Transverse colon (tissue), 4 donors: ENCODE measurements at regions not wholly inside any gene's neighbourhood (a gene's known extent, or its start where the extent isn't known, plus 50 kb on each side); places are given as distances from the start of the nearest gene placed in this dataset.

Source experiments
- DNase-seq: peaks from one replicate; pipeline ENCODE4 v3.0.0-alpha.2; 2019
- H3K27ac ChIP-seq, 4 donors: fragments of 200-600 bp; sonication (generic); 2 replicates each; pipeline ENCODE4 v1.5.1; 2016 to 2018; ENCODE audit warnings: inconsistent platforms in 4 of 4
- H3K27me3 ChIP-seq: fragments of 200-600 bp; sonication (generic); 2 replicates; pipeline ENCODE4 v1.5.1; 2017; ENCODE audit warnings: inconsistent platforms
- H3K36me3 ChIP-seq, 4 donors: fragments of 200-600 bp; sonication (generic); 2 replicates each; pipeline ENCODE4 v1.5.1; 2017 to 2019; ENCODE audit warnings: inconsistent platforms in 4 of 4
- H3K4me1 ChIP-seq, 4 donors: fragments of 200-600 bp; sonication (generic); 2 replicates each; pipeline ENCODE4 v1.5.1; 2017 to 2020; ENCODE audit warnings: inconsistent platforms in 4 of 4
- H3K4me3 ChIP-seq, 4 donors: fragments of 200-600 bp; sonication (generic); 1 replicate in 1 of 4; 2 replicates in 3 of 4; pipeline versions ENCODE4 v1.5.1 to v1.6.1; 2017 to 2019; ENCODE audit warnings: inconsistent platforms in 4 of 4
- H3K9me3 ChIP-seq, 2 donors: fragments of 200-600 bp; sonication (generic); 2 replicates each; pipeline ENCODE4 v1.5.1; 2017 to 2019; ENCODE audit warnings: inconsistent platforms in 2 of 2
- EP300 ChIP-seq: sonication (generic); formaldehyde crosslinking; IDR thresholded peaks from one replicate; pipeline ENCODE4 v1.6.1; 2017; ENCODE audit warnings: antibody characterized with exemption, low read depth
- POLR2A ChIP-seq: fragments of 450-650 bp; IDR thresholded peaks from one replicate; pipeline ENCODE4 v1.6.1; 2016; ENCODE audit warnings: antibody characterized with exemption, mild to moderate bottlenecking, moderate library complexity
- POLR2AphosphoS5 ChIP-seq, 3 donors: sonication (generic); formaldehyde crosslinking; IDR thresholded peaks; one replicate each; pipeline ENCODE4 v1.6.1; 2016; ENCODE audit warnings: antibody characterized with exemption in 3 of 3
- WGBS, 2 donors: methylation state at CpG; one replicate each; pipeline ENCODE4 v1.1.5; 2018; ENCODE audit warnings: low coverage in 1 of 2; 5-methylcytosine and 5-hydroxymethylcytosine counted together
- in situ Hi-C, 4 donors: fragments of 200-750 bp; cut with MboI; loops; one replicate each; pipeline versions ENCODE4 v1.15.0 to v1.15.1; 2017; ENCODE audit warnings: low sequenced_read_pairs in 3 of 4, low pct_ligation_motif_present in 1 of 4, low pct_unique_long_range_greater_than_20kb in 1 of 4
- intact Hi-C: fragments of 100-400 bp; cut with DNase I; formaldehyde crosslinking; loops from one replicate; pipeline ENCODE4 v1.15.1; 2023; ENCODE audit warnings: low total_unique reads
- TF ChIP-seq, protein P1 (sequence below), 5 experiments: fragments of 200-600 bp in 3 of 5; fragments of 450-650 bp in 2 of 5; sonication (generic) in 3 of 5; IDR thresholded peaks; 1 replicate in 2 of 5; 2 replicates in 3 of 5; pipeline ENCODE4 v1.5.1; 2016 to 2017; ENCODE audit warnings: antibody characterized with exemption in 5 of 5, inconsistent platforms in 3 of 5, mild to moderate bottlenecking in 2 of 5, moderate library complexity in 1 of 5

DNA sequence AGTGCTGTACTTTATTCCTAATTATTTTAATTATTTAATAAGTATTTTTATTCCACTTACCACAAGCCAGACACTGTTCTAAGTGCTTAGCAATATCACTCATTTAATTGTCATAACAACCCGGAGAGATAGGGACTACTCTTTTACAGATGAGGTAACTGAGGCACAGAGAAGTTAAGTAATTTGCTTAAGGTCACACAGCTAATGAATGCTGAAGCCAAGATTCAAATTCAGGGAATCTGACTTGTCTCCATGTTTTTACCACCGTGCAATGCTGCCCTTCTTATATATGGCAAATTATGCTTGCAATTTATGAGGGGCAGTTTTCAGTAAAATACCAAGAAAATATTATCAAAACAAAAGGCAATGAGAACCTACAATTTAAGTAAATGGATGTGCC lies 168.4 kb upstream of the KIF2A start:
- Histone ChIP-seq H3K27ac (no peak overlapping the region), H3K4me3 (no peak overlapping the region), H3K27me3 (no peaks in the 10 kb centered on the region), H3K9me3 (no peaks in the 10 kb centered on the region), H3K4me1 (no peaks in the 10 kb centered on the region), H3K36me3 (no peaks in the 10 kb centered on the region)
- in situ Hi-C loops: no loop called here
- 70 to 89% methylated on average over 2 of the region's 2 CpGs for WGBS, 2 donors
- TF ChIP-seq POLR2A: no peak
- TF ChIP-seq EP300: no peak
- TF ChIP-seq, protein P1, sequence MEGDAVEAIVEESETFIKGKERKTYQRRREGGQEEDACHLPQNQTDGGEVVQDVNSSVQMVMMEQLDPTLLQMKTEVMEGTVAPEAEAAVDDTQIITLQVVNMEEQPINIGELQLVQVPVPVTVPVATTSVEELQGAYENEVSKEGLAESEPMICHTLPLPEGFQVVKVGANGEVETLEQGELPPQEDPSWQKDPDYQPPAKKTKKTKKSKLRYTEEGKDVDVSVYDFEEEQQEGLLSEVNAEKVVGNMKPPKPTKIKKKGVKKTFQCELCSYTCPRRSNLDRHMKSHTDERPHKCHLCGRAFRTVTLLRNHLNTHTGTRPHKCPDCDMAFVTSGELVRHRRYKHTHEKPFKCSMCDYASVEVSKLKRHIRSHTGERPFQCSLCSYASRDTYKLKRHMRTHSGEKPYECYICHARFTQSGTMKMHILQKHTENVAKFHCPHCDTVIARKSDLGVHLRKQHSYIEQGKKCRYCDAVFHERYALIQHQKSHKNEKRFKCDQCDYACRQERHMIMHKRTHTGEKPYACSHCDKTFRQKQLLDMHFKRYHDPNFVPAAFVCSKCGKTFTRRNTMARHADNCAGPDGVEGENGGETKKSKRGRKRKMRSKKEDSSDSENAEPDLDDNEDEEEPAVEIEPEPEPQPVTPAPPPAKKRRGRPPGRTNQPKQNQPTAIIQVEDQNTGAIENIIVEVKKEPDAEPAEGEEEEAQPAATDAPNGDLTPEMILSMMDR (IDR thresholded peaks at IDR 0.05): no peak
- no peak for TF ChIP-seq POLR2AphosphoS5 (IDR thresholded peaks at IDR 0.05)
- DNase-seq: no peak
- intact Hi-C loops: no loop called here

GRCh38 chr5:62138607-62139006 lies 167.4 kb upstream of the KIF2A start:
- no peak for TF ChIP-seq POLR2A
- no peak for TF ChIP-seq POLR2AphosphoS5 (IDR thresholded peaks at IDR 0.05)
- TF ChIP-seq, protein P1 (IDR thresholded peaks at IDR 0.05): no peak
- TF ChIP-seq EP300: no peak
- H3K4me3 ChIP-seq: no peak overlapping the region
- no peaks in the 10 kb centered on the region for H3K4me1 ChIP-seq
- intact Hi-C loops (no loop called here), in situ Hi-C loops (no loop called here)
- H3K9me3 ChIP-seq: no peaks in the 10 kb centered on the region
- WGBS, 2 donors: 64 to 65% methylated on average over 4 to 7 of the region's 7 CpGs
- no peaks in the 10 kb centered on the region for H3K36me3 ChIP-seq
- peaks cover under 1% of the 10 kb centered on the region for H3K27me3 ChIP-seq
- DNase-seq: no peak
- H3K27ac ChIP-seq: no peak overlapping the region

- WGBS, 2 donors: 71 to 88% methylated on average over 2 of the region's 2 CpGs
- in situ Hi-C loops: no loop called here
- H3K36me3 ChIP-seq: no peaks in the 10 kb centered on the region
Observed at GRCh38 chr5:62139741-62140140, 166.3 kb upstream of the KIF2A start.

GRCh38 chr5:62142351-62142750 lies 163.7 kb upstream of the KIF2A start:
- intact Hi-C loops (no loop called here), in situ Hi-C loops (no loop called here)
- no peak for DNase-seq

More at GRCh38 chr5:62139741-62140140, 166.3 kb upstream of the KIF2A start:
- Histone ChIP-seq H3K27me3 (peaks cover 6% of the 10 kb centered on the region), H3K27ac (no peak overlapping the region), H3K4me1 (no peaks in the 10 kb centered on the region), H3K4me3 (no peak overlapping the region), H3K9me3 (no peaks in the 10 kb centered on the region)
- no peak for DNase-seq
- intact Hi-C loops: no loop called here
- TF ChIP-seq EP300: no peak
- no peak for TF ChIP-seq POLR2A
- TF ChIP-seq, protein P1 (IDR thresholded peaks at IDR 0.05): no peak
- TF ChIP-seq POLR2AphosphoS5 (IDR thresholded peaks at IDR 0.05): no peak

More at GRCh38 chr5:62142351-62142750, 163.7 kb upstream of the KIF2A start:
- Histone ChIP-seq H3K4me3 (no peak overlapping the region), H3K9me3 (no peaks in the 10 kb centered on the region), H3K4me1 (no peaks in the 10 kb centered on the region), H3K27ac (no peak overlapping the region), H3K27me3 (peaks cover 14% of the 10 kb centered on the region), H3K36me3 (no peaks in the 10 kb centered on the region)
- 75% methylated on average over 2 to 3 of the region's 4 CpGs for WGBS, 2 donors
- TF ChIP-seq, protein P1 (IDR thresholded peaks at IDR 0.05): no peak
- TF ChIP-seq POLR2A (no peak), POLR2AphosphoS5 (IDR thresholded peaks at IDR 0.05) (no peak), EP300 (no peak)
